ENCODE measurements at regions not wholly inside any gene's neighbourhood (a gene's known extent, or its start where the extent isn't known, plus 50 kb on each side); places are given as distances from the start of the nearest gene placed in this dataset.

GRCh38 chr9:129285382-129285781 is 107.3 kb upstream of the IER5L start:
- DNase-seq (no peak), ATAC-seq (no peak)
- intact Hi-C loops (cut with DNase I) = no loop called here

DNA sequence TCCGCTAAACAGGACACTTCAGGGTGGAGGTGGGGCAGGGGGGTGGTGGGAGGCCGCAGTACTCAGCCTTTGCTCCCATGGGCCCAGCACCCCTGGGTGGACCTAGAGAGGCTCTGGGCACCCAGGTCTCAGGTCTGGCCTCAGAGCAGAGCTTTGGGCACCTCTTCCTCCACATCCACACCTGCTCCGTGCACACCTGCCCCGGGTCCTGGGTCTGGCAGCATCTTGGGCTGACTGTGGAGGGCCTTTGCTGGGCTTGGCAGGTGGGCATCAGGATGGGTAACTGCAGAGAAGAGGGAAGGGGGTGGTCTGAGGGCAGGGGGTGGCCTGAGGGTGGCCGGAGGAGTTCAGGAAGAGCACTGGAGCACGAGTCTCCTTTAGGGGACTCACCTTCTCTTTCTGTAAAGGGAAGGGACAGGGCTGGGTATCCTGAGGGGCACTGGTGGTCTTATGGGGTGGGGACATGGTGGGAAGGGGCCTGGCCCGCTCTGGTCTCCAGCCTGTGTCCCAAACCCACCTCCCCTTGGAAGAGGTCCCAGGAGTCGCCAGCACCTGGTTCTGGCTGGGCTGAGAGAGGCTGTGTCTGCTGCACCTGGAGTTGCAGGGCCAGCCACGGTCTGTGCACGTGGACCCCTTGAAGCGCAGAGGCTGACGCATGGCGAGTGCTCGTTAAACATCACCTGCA is 106.7 kb upstream of the IER5L start:
- intact Hi-C loops (cut with DNase I) = no loop called here
- ATAC-seq = no peak
- DNase-seq = no peak

- intact Hi-C loops (cut with DNase I) = no loop called here
- ATAC-seq (no peak), DNase-seq (no peak)
Observed at GRCh38 chr9:129283705-129284606, 105.9 kb upstream of the IER5L start.

GRCh38 chr9:129283291-129283691 is 105.2 kb upstream of the IER5L start:
- peak in 1 of 2 donors; percentile 19 for ATAC-seq
- no peak for DNase-seq

GRCh38 chr9:129282731-129283211 is 104.7 kb upstream of the IER5L start:
- intact Hi-C loops (cut with DNase I) = no loop called here
- DNase-seq = no peak
- ATAC-seq = no peak

More at GRCh38 chr9:129283291-129283691, 105.2 kb upstream of the IER5L start:
- intact Hi-C loops (cut with DNase I) = no loop called here

GRCh38 chr9:129282272-129282671 is 104.2 kb upstream of the IER5L start:
- intact Hi-C loops (cut with DNase I) = no loop called here
- DNase-seq = no peak
- peak; percentile 42 to 54 for ATAC-seq

GRCh38 chr9:129281506-129282145 is 103.6 kb upstream of the IER5L start:
- DNase-seq (no peak), ATAC-seq (no peak)
- intact Hi-C loops (cut with DNase I) = no loop called here

GRCh38 chr9:129280623-129281271 is 102.7 kb upstream of the IER5L start:
- ATAC-seq (no peak), DNase-seq (no peak)
- intact Hi-C loops (cut with DNase I) = no loop called here

- DNase-seq = no peak
- intact Hi-C loops (cut with DNase I) = no loop called here
- no peak for ATAC-seq
Observed at GRCh38 chr9:129280236-129280622, 102.2 kb upstream of the IER5L start.

- DNase-seq (no peak), ATAC-seq (no peak)
- intact Hi-C loops (cut with DNase I) = no loop called here
Observed at GRCh38 chr9:129278391-129279237, 100.6 kb upstream of the IER5L start.

- DNase-seq (no peak), ATAC-seq (no peak)
- intact Hi-C loops (cut with DNase I) = no loop called here
Observed at GRCh38 chr9:129276486-129277230, 98.6 kb upstream of the IER5L start.

DNA sequence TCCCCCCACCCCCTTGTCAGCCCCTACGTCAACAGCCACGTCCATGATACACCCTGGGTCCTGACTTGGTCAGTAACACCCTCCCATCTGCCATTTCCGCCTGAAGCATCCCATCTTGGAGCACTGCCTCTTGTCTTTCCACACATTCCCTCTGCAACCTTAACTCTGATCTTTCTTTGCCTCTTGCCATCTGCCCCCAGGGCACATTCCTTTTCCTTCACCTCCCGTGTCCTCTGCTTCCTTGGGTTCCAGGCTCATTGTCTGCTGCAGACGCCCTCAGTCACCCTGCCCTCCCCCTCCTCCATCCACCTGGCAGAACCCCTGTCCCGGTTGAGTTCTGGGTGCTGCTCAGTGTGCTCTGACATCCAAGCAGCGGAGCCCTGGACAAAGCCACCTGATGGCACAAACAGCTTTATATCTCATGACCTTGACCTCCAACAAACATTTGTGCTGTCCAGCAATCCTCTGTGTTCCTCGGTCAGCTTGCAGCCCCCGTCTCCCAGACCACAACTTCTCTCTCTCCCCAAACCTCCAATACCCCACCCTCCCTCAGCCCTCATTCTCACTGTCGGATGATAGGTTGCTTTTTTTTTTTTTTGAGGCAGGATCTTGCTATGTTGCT is 97.7 kb upstream of the IER5L start:
- DNase-seq = no peak
- intact Hi-C loops (cut with DNase I) = no loop called here
- ATAC-seq = no peak

DNA sequence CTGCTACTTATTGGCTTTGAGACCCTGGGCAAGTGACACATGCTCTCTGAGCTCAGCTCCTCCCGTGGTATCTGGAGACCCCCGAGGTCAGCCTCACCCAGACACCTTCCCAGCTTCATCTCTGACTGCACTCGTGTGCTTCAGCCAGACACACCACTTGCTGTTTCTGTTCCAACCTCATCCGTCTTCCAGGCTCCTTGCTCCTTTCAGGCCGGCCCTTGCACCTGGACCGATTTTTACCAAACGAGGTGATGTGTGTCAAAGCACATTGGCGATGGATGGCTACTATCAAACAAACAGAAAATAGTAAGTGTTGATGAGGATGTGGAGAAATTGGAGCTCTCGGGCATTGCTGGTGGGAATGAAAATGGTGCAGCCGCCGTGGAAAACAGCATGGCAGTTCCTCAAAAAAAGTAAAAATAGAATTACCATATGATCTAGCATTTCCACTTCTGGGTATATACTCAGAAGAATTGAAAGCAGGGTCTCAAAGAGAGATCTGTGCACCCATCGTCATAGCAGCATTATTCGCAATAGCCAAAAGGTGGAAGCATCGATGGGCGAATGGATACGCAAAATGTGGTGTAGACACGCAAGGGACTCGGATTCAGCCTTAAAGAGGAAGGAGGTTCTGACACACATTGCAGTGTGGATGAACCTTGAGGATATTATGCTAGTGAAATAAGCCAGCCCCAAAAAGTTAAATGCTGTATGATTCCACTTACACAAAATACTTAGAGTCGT is 96.1 kb upstream of the IER5L start:
- ATAC-seq (no peak), DNase-seq (no peak)
- intact Hi-C loops (cut with DNase I) = no loop called here

- intact Hi-C loops (cut with DNase I) = no loop called here
- ATAC-seq (no peak), DNase-seq (no peak)
Observed at GRCh38 chr9:129273136-129273895, 95.3 kb upstream of the IER5L start.

- no peak for ATAC-seq
- DNase-seq = no peak
- intact Hi-C loops (cut with DNase I) = no loop called here
Observed at GRCh38 chr9:129272348-129273025, 94.4 kb upstream of the IER5L start.

All from left cardiac atrium (tissue), 4 donors.